ENCODE measurements at regions not wholly inside any gene's neighbourhood (a gene's known extent, or its start where the extent isn't known, plus 50 kb on each side); places are given as distances from the start of the nearest gene placed in this dataset.

DNA sequence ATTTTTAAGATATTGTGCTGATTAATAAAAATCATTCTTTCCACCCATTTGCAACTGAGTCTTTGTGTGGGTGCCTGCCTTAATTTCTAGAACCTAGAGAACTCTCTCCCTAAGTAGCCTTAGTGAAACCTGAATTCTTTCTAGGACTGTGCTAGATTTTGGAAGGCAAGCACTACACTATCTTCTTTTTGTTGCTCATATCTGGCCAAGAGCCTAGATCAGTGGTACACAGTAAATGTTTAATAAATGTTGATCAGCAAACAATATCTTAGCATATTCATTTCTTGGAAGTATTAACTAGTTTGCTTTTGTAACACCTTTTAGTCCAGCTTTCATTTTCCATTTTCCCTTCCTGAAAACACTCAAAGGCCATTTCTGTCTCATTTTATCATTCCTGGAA lies 108.5 kb upstream of the CARMIL1 start:
- H3K36me3 ChIP-seq (replicated peaks in 1 of 2; ENCODE audit: control insufficient read depth in 2 of 2, insufficient read depth in 2 of 2, low read length in 2 of 2): no peaks in the 10 kb centered on the region

DNA sequence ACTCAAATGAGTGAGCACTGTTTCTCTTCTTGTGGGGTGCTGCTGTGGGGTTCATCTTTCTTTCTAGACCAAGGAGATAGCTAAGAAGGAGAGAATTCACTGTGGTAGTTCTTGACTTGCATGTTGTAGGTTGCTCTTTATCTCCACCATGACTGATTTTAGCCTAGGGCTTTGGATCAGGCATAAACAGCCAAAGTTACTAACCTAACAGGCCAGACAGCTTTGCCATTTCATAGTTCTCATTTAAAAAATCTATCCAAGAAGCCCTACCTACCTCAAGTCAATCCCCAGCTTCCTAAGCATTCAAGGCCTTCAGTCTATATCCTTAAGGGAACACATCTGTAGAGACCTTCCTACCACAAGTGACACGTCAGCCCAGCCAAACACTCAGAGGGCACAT lies 107.9 kb upstream of the CARMIL1 start:
- no peak overlapping the region for H3K4me3 ChIP-seq (ENCODE audit: low read length in 2 of 2)
- no peak overlapping the region for H3K27ac ChIP-seq (replicated peaks; ENCODE audit: low read length)
- no peak overlapping the region for H2BK15ac ChIP-seq (ENCODE audit: low read length)
- no peak for DNase-seq (ENCODE audit: low spot score)
- no peak overlapping the region for H3K23ac ChIP-seq (ENCODE audit: low read depth, low read length, poor library complexity)
- no peak overlapping the region for H3K9ac ChIP-seq (ENCODE audit: low read depth, low read length, poor library complexity)
- no peak overlapping the region for H3K4ac ChIP-seq (ENCODE audit: low read length)
- no peaks in the 10 kb centered on the region for H3K4me1 ChIP-seq (ENCODE audit: control insufficient read depth in 2 of 2, insufficient read depth in 1 of 2, low read depth in 1 of 2, low read length in 2 of 2)
- no peak overlapping the region for H3K14ac ChIP-seq (ENCODE audit: low read length)
- H3K36me3 ChIP-seq (replicated peaks in 1 of 2; ENCODE audit: control insufficient read depth in 2 of 2, insufficient read depth in 2 of 2, low read length in 2 of 2): no peaks in the 10 kb centered on the region
- peaks cover 0 to 11% (median 0%) of the 10 kb centered on the region in 3 experiments for H3K27me3 ChIP-seq (ENCODE audit: control insufficient read depth in 3 of 3, insufficient read depth in 3 of 3, low read depth in 1 of 3, low read length in 3 of 3)
- H2BK5ac ChIP-seq (ENCODE audit: low read length): no peak overlapping the region
- no peaks in the 10 kb centered on the region for H3K9me3 ChIP-seq (replicated peaks in 1 of 2; ENCODE audit: control insufficient read depth in 2 of 2, insufficient read depth in 1 of 2, low read depth in 1 of 2, low read length in 2 of 2)
- H3K4me2 ChIP-seq (ENCODE audit: insufficient read depth, low read length, poor library complexity, severe bottlenecking): no peak overlapping the region
- H2BK12ac ChIP-seq (ENCODE audit: low read length): no peak overlapping the region
- no CpG with 5 or more reads among the region's 1 CpG for WGBS, 2 donors (ENCODE audit: extremely low coverage in 2 of 2, insufficient read length in 2 of 2, insufficient replicate concordance in 1 of 2)
- no peak overlapping the region for H2AFZ ChIP-seq (ENCODE audit: low read length)
- H2BK120ac ChIP-seq (ENCODE audit: low read depth, low read length): no peak overlapping the region
- no peak overlapping the region for H4K8ac ChIP-seq (ENCODE audit: low read depth, low read length)
- H4K91ac ChIP-seq (ENCODE audit: low read depth, low read length, poor library complexity): no peak overlapping the region
- H3K79me1 ChIP-seq (ENCODE audit: low read depth, low read length): no peaks in the 10 kb centered on the region
- H3K18ac ChIP-seq (ENCODE audit: low read length): no peak overlapping the region
- no peak overlapping the region for H2AK5ac ChIP-seq (ENCODE audit: low read depth, low read length)

More for the DNA sequence above, 108.5 kb upstream of the CARMIL1 start:
- no peaks in the 10 kb centered on the region for H3K79me1 ChIP-seq (ENCODE audit: low read depth, low read length)
- no peak overlapping the region for H2BK12ac ChIP-seq (ENCODE audit: low read length)
- no peak overlapping the region for H3K18ac ChIP-seq (ENCODE audit: low read length)
- no peak overlapping the region for H3K4me2 ChIP-seq (ENCODE audit: insufficient read depth, low read length, poor library complexity, severe bottlenecking)
- no peaks in the 10 kb centered on the region for H3K4me1 ChIP-seq (ENCODE audit: control insufficient read depth in 2 of 2, insufficient read depth in 1 of 2, low read depth in 1 of 2, low read length in 2 of 2)
- H3K4ac ChIP-seq (ENCODE audit: low read length): no peak overlapping the region
- DNase-seq (ENCODE audit: low spot score): no peak
- peaks cover 0 to 13% (median 0%) of the 10 kb centered on the region in 3 experiments for H3K27me3 ChIP-seq (ENCODE audit: control insufficient read depth in 3 of 3, insufficient read depth in 3 of 3, low read depth in 1 of 3, low read length in 3 of 3)
- no peak overlapping the region for H3K14ac ChIP-seq (ENCODE audit: low read length)
- H2BK5ac ChIP-seq (ENCODE audit: low read length): no peak overlapping the region
- no peak overlapping the region for H2BK120ac ChIP-seq (ENCODE audit: low read depth, low read length)
- no peak overlapping the region for H2AK5ac ChIP-seq (ENCODE audit: low read depth, low read length)
- H4K91ac ChIP-seq (ENCODE audit: low read depth, low read length, poor library complexity): no peak overlapping the region
- H2AFZ ChIP-seq (ENCODE audit: low read length): no peak overlapping the region
- H2BK15ac ChIP-seq (ENCODE audit: low read length): no peak overlapping the region
- no peak overlapping the region for H3K23ac ChIP-seq (ENCODE audit: low read depth, low read length, poor library complexity)
- no peak overlapping the region for H3K27ac ChIP-seq (replicated peaks; ENCODE audit: low read length)
- H3K4me3 ChIP-seq (ENCODE audit: low read length in 2 of 2): no peak overlapping the region
- no peak overlapping the region for H4K8ac ChIP-seq (ENCODE audit: low read depth, low read length)
- no peaks in the 10 kb centered on the region for H3K9me3 ChIP-seq (replicated peaks in 1 of 2; ENCODE audit: control insufficient read depth in 2 of 2, insufficient read depth in 1 of 2, low read depth in 1 of 2, low read length in 2 of 2)
- no peak overlapping the region for H3K9ac ChIP-seq (ENCODE audit: low read depth, low read length, poor library complexity)

GRCh38 chr6:25172819-25173218 lies 106.4 kb upstream of the CARMIL1 start:
- no peak overlapping the region for H3K18ac ChIP-seq (ENCODE audit: low read length)
- no peak overlapping the region for H3K14ac ChIP-seq (ENCODE audit: low read length)
- H2BK120ac ChIP-seq (ENCODE audit: low read depth, low read length): no peak overlapping the region
- H3K4me3 ChIP-seq (ENCODE audit: low read length in 2 of 2): no peak overlapping the region
- H2BK12ac ChIP-seq (ENCODE audit: low read length): no peak overlapping the region
- WGBS, 2 donors (ENCODE audit: extremely low coverage in 2 of 2, insufficient read length in 2 of 2, insufficient replicate concordance in 1 of 2): no CpG with 5 or more reads among the region's 3 CpGs
- no peak overlapping the region for H3K4ac ChIP-seq (ENCODE audit: low read length)
- no peaks in the 10 kb centered on the region for H3K9me3 ChIP-seq (replicated peaks in 1 of 2; ENCODE audit: control insufficient read depth in 2 of 2, insufficient read depth in 1 of 2, low read depth in 1 of 2, low read length in 2 of 2)
- no peak overlapping the region for H2BK15ac ChIP-seq (ENCODE audit: low read length)
- no peak overlapping the region for H2BK5ac ChIP-seq (ENCODE audit: low read length)
- no peak overlapping the region for H3K9ac ChIP-seq (ENCODE audit: low read depth, low read length, poor library complexity)
- no peak overlapping the region for H4K8ac ChIP-seq (ENCODE audit: low read depth, low read length)
- no peak for DNase-seq (ENCODE audit: low spot score)
- no peaks in the 10 kb centered on the region for H3K36me3 ChIP-seq (replicated peaks in 1 of 2; ENCODE audit: control insufficient read depth in 2 of 2, insufficient read depth in 2 of 2, low read length in 2 of 2)
- H3K23ac ChIP-seq (ENCODE audit: low read depth, low read length, poor library complexity): no peak overlapping the region
- no peak overlapping the region for H4K91ac ChIP-seq (ENCODE audit: low read depth, low read length, poor library complexity)
- H3K4me1 ChIP-seq (ENCODE audit: control insufficient read depth in 2 of 2, insufficient read depth in 1 of 2, low read depth in 1 of 2, low read length in 2 of 2): no peaks in the 10 kb centered on the region
- no peak overlapping the region for H3K4me2 ChIP-seq (ENCODE audit: insufficient read depth, low read length, poor library complexity, severe bottlenecking)
- peaks cover 0 to 11% (median 0%) of the 10 kb centered on the region in 3 experiments for H3K27me3 ChIP-seq (ENCODE audit: control insufficient read depth in 3 of 3, insufficient read depth in 3 of 3, low read depth in 1 of 3, low read length in 3 of 3)
- H2AK5ac ChIP-seq (ENCODE audit: low read depth, low read length): no peak overlapping the region
- no peaks in the 10 kb centered on the region for H3K79me1 ChIP-seq (ENCODE audit: low read depth, low read length)
- H3K27ac ChIP-seq (replicated peaks; ENCODE audit: low read length): no peak overlapping the region
- H2AFZ ChIP-seq (ENCODE audit: low read length): no peak overlapping the region

DNA sequence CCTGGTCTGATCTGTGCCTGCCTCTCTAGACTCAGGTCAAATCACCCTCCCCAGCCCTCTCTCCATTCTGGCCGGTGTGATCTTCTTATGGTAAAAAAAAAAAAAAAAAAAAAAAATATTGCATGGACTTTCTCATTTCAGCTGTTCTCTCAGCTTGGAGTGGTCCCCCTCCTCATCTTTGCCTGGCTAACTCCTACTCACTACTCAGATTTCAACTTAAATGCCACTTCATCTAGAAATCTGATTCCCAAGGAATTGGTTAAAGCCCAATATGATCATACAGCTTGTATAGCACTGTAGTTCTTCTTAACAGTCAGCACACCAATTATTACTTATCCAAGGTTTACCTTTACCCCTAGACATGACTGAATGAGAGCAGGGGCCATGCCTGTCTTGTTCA lies 105.9 kb upstream of the CARMIL1 start:
- peaks cover 0 to 10% (median 0%) of the 10 kb centered on the region in 3 experiments for H3K27me3 ChIP-seq (ENCODE audit: control insufficient read depth in 3 of 3, insufficient read depth in 3 of 3, low read depth in 1 of 3, low read length in 3 of 3)
- H3K36me3 ChIP-seq (replicated peaks in 1 of 2; ENCODE audit: control insufficient read depth in 2 of 2, insufficient read depth in 2 of 2, low read length in 2 of 2): no peaks in the 10 kb centered on the region
- no peak overlapping the region for H2BK12ac ChIP-seq (ENCODE audit: low read length)
- no CpG with 5 or more reads among the region's 1 CpG for WGBS, 2 donors (ENCODE audit: extremely low coverage in 2 of 2, insufficient read length in 2 of 2, insufficient replicate concordance in 1 of 2)
- no peaks in the 10 kb centered on the region for H3K4me1 ChIP-seq (ENCODE audit: control insufficient read depth in 2 of 2, insufficient read depth in 1 of 2, low read depth in 1 of 2, low read length in 2 of 2)
- H2BK15ac ChIP-seq (ENCODE audit: low read length): no peak overlapping the region
- H3K4me2 ChIP-seq (ENCODE audit: insufficient read depth, low read length, poor library complexity, severe bottlenecking): no peak overlapping the region
- H3K18ac ChIP-seq (ENCODE audit: low read length): no peak overlapping the region
- no peak overlapping the region for H3K23ac ChIP-seq (ENCODE audit: low read depth, low read length, poor library complexity)
- no peaks in the 10 kb centered on the region for H3K79me1 ChIP-seq (ENCODE audit: low read depth, low read length)
- no peak overlapping the region for H3K4me3 ChIP-seq (ENCODE audit: low read length in 2 of 2)
- no peak for DNase-seq (ENCODE audit: low spot score)
- H3K9ac ChIP-seq (ENCODE audit: low read depth, low read length, poor library complexity): no peak overlapping the region
- no peak overlapping the region for H2BK5ac ChIP-seq (ENCODE audit: low read length)
- no peak overlapping the region for H2AFZ ChIP-seq (ENCODE audit: low read length)
- H4K8ac ChIP-seq (ENCODE audit: low read depth, low read length): no peak overlapping the region
- H3K9me3 ChIP-seq (replicated peaks in 1 of 2; ENCODE audit: control insufficient read depth in 2 of 2, insufficient read depth in 1 of 2, low read depth in 1 of 2, low read length in 2 of 2): no peaks in the 10 kb centered on the region
- H4K91ac ChIP-seq (ENCODE audit: low read depth, low read length, poor library complexity): no peak overlapping the region
- H3K14ac ChIP-seq (ENCODE audit: low read length): no peak overlapping the region
- H3K4ac ChIP-seq (ENCODE audit: low read length): no peak overlapping the region
- H2AK5ac ChIP-seq (ENCODE audit: low read depth, low read length): no peak overlapping the region
- no peak overlapping the region for H2BK120ac ChIP-seq (ENCODE audit: low read depth, low read length)
- no peak overlapping the region for H3K27ac ChIP-seq (replicated peaks; ENCODE audit: low read length)
